Hepatocyte (in vitro differentiated cells): ENCODE measurements at regions not wholly inside any gene's neighbourhood (a gene's known extent, or its start where the extent isn't known, plus 50 kb on each side); places are given as distances from the start of the nearest gene placed in this dataset.

Source experiments
- DNase-seq: peaks from one replicate; pipeline ENCODE4 v3.0.0-alpha.2; 2016; ENCODE audit warnings: low spot score
- H2AFZ ChIP-seq: fragments of 200-600 bp; sonication (generic); 2 replicates; pipeline ENCODE4 v1.6.0; 2016; ENCODE audit warnings: antibody characterized with exemption, mild to moderate bottlenecking
- H3K27ac ChIP-seq: fragments of 200-600 bp; sonication (generic); 2 replicates; pipeline ENCODE4 v1.5.1; 2016; ENCODE audit warnings: mild to moderate bottlenecking
- H3K27me3 ChIP-seq: fragments of 200-600 bp; sonication (generic); 2 replicates; pipeline ENCODE4 v1.6.1; 2016
- H3K36me3 ChIP-seq: fragments of 200-600 bp; sonication (generic); replicated peaks from 2 replicates; pipeline ENCODE4 v1.5.1; 2016; ENCODE audit warnings: low read depth; ENCODE audit not compliant: insufficient read depth
- H3K4me1 ChIP-seq: fragments of 200-600 bp; sonication (generic); 2 replicates; pipeline ENCODE4 v1.5.1; 2016; ENCODE audit warnings: mild to moderate bottlenecking, moderate library complexity; ENCODE audit not compliant: insufficient read depth
- H3K4me2 ChIP-seq: fragments of 200-600 bp; sonication (generic); 2 replicates; pipeline ENCODE4 v1.6.0; 2016
- H3K4me3 ChIP-seq: fragments of 200-600 bp; sonication (generic); 2 replicates; pipeline ENCODE4 v1.5.1; 2016; ENCODE audit warnings: mild to moderate bottlenecking
- H3K79me2 ChIP-seq: fragments of 200-600 bp; sonication (generic); 2 replicates; pipeline ENCODE4 v1.6.0; 2017; ENCODE audit warnings: mild to moderate bottlenecking
- H3K9me2 ChIP-seq: fragments of 200-600 bp; sonication (generic); replicated peaks from 2 replicates; pipeline ENCODE4 v1.6.0; 2017; ENCODE audit warnings: mild to moderate bottlenecking; ENCODE audit not compliant: insufficient read depth
- H3K9me3 ChIP-seq: fragments of 200-600 bp; sonication (generic); 2 replicates; pipeline ENCODE4 v1.5.1; 2016; ENCODE audit warnings: low read depth, mild to moderate bottlenecking
- H4K20me1 ChIP-seq: fragments of 200-600 bp; sonication (generic); 2 replicates; pipeline ENCODE4 v1.6.0; 2016; ENCODE audit warnings: mild to moderate bottlenecking; ENCODE audit not compliant: insufficient read depth, poor library complexity, severe bottlenecking
- EZH2 ChIP-seq: fragments of 200-600 bp; sonication (generic); IDR thresholded peaks from 2 replicates; pipeline ENCODE4 v1.6.1; 2016; ENCODE audit warnings: antibody characterized with exemption, mild to moderate bottlenecking, borderline replicate concordance
- EZH2phosphoT487 ChIP-seq: fragments of 200-600 bp; sonication (generic); IDR thresholded peaks from one replicate; pipeline ENCODE4 v1.6.1; 2018; ENCODE audit warnings: antibody characterized with exemption, mild to moderate bottlenecking, low read depth, moderate library complexity; ENCODE audit not compliant: unreplicated experiment, severe bottlenecking
- WGBS: methylation state at CpG from one replicate; pipeline ENCODE4 v1.1.6; 2016; ENCODE audit warnings: low lambda C conversion rate; ENCODE audit errors: missing lambda C conversion rate; 5-methylcytosine and 5-hydroxymethylcytosine counted together
- TF ChIP-seq, protein P1 (sequence below): fragments of 200-600 bp; sonication (generic); IDR thresholded peaks from 2 replicates; pipeline ENCODE4 v1.5.1; 2016; ENCODE audit warnings: antibody characterized with exemption, mild to moderate bottlenecking; ENCODE audit not compliant: poor library complexity

DNA sequence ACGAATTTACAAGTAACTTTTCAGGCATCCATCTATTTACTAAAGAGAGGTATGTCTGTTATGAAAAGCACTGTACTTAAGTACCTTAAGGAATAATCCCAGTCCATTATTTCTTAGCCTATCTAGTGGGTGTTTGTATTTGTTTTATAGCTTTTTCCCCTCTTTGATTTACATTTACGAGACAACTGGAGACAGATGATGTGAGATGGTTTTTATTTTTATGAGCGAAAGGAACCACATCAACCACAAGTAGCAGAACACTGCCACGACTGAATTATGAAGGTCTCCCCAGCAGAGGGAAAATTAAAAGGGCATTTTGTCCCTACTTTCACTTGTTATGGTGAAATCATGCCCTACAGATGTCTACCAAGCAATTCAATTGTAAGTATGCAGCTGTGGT is 357.8 kb downstream of the NFIB start:
- Histone ChIP-seq H3K27me3 (no peaks in the 10 kb centered on the region), H2AFZ (no peak overlapping the region), H3K4me1 (peaks cover 11% of the 10 kb centered on the region), H3K4me3 (no peak overlapping the region), H3K79me2 (no peaks in the 10 kb centered on the region), H4K20me1 (no peaks in the 10 kb centered on the region), H3K27ac (no peak overlapping the region), H3K36me3 (no peaks in the 10 kb centered on the region), H3K4me2 (no peak overlapping the region), H3K9me3 (no peaks in the 10 kb centered on the region), H3K9me2 (no peaks in the 10 kb centered on the region)
- WGBS: 30% methylated on average over 4 of the region's 4 CpGs
- DNase-seq: no peak
- TF ChIP-seq, protein P1, sequence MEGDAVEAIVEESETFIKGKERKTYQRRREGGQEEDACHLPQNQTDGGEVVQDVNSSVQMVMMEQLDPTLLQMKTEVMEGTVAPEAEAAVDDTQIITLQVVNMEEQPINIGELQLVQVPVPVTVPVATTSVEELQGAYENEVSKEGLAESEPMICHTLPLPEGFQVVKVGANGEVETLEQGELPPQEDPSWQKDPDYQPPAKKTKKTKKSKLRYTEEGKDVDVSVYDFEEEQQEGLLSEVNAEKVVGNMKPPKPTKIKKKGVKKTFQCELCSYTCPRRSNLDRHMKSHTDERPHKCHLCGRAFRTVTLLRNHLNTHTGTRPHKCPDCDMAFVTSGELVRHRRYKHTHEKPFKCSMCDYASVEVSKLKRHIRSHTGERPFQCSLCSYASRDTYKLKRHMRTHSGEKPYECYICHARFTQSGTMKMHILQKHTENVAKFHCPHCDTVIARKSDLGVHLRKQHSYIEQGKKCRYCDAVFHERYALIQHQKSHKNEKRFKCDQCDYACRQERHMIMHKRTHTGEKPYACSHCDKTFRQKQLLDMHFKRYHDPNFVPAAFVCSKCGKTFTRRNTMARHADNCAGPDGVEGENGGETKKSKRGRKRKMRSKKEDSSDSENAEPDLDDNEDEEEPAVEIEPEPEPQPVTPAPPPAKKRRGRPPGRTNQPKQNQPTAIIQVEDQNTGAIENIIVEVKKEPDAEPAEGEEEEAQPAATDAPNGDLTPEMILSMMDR: no peak
- peak; percentile 88 for TF ChIP-seq EZH2phosphoT487

DNA sequence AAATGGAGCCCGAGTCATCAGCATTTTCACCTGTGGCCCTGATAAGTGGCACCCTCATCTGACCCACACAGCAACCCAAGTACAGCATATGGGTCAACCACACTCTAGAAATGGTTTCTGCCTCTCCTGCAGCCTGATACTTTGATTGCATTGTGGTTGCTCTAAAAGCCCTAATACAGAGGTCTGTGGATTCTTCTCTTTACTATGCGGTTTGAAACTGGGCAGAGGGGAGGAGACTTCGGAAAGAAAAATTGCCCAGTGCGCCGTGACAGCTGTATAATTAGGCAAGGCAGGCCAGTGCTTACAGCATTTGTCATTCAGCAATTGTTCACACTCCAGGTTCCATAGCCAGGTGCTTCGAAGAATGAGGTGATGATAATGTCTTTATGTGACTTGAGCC is 361.0 kb downstream of the NFIB start:
- WGBS: 83% methylated on average over 6 of the region's 6 CpGs
- no peak for TF ChIP-seq EZH2
- TF ChIP-seq, protein P1: no peak
- TF ChIP-seq EZH2phosphoT487: no peak
- Histone ChIP-seq H3K27ac (no peak overlapping the region), H3K4me3 (no peak overlapping the region), H4K20me1 (no peaks in the 10 kb centered on the region), H3K27me3 (no peaks in the 10 kb centered on the region), H3K9me3 (no peaks in the 10 kb centered on the region), H3K4me1 (peaks cover 11% of the 10 kb centered on the region), H2AFZ (no peak overlapping the region), H3K9me2 (no peaks in the 10 kb centered on the region), H3K4me2 (no peak overlapping the region), H3K36me3 (no peaks in the 10 kb centered on the region), H3K79me2 (no peaks in the 10 kb centered on the region)
- no peak for DNase-seq

DNA sequence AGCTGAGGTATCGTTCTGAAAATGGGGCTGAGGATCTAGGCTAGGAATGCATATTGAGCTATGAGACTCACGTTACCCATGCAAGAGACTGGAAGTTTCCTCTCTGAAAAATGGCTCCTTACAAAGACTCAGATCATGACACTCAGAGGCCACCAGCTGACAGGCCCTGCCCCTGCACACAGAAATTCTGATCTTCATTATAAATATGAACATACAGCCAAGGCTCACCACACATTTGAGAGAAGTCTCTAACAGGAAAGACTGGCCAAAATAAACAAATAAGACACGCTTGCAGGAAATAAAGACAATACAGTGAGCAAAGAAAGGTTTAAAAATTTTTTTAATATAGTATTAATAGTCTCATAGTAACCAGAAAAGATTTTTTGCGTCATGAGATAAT is 365.9 kb downstream of the NFIB start:
- no peaks in the 10 kb centered on the region for H3K36me3 ChIP-seq
- no peak for DNase-seq
- no peaks in the 10 kb centered on the region for H3K9me3 ChIP-seq
- 88% methylated on average over 4 of the region's 4 CpGs for WGBS
- H3K4me3 ChIP-seq: no peak overlapping the region
- no peaks in the 10 kb centered on the region for H4K20me1 ChIP-seq
- TF ChIP-seq, protein P1: no peak
- no peak for TF ChIP-seq EZH2phosphoT487
- no peak for TF ChIP-seq EZH2
- H3K9me2 ChIP-seq: no peaks in the 10 kb centered on the region
- H3K27ac ChIP-seq: no peak overlapping the region
- H3K4me2 ChIP-seq: no peak overlapping the region
- no peaks in the 10 kb centered on the region for H3K4me1 ChIP-seq
- H2AFZ ChIP-seq: no peak overlapping the region
- no peaks in the 10 kb centered on the region for H3K79me2 ChIP-seq
- H3K27me3 ChIP-seq: no peaks in the 10 kb centered on the region

DNA sequence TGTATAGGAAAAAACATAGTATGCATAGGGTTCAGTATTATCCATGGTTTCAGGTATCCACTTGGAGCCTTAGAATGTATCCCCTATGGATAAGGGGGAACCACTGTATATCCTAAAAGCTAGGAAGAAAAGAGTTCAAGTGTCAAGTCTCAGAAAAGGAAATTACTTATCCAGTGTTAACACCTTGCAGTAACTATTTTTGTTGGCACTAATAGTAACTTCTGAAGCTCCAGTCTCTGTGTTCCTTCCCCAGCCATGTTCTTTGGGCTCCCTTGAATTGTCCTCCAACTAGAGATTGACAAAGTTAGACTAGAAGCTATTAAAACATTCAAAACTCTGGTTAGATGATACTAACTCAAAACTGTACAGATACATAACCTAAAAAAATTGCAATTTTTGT is 370.8 kb downstream of the NFIB start:
- Histone ChIP-seq H3K4me2 (no peak overlapping the region), H3K79me2 (no peaks in the 10 kb centered on the region), H3K27me3 (no peaks in the 10 kb centered on the region), H3K36me3 (no peaks in the 10 kb centered on the region), H2AFZ (no peak overlapping the region), H3K27ac (no peak overlapping the region), H3K4me3 (no peak overlapping the region), H4K20me1 (no peaks in the 10 kb centered on the region), H3K9me3 (no peaks in the 10 kb centered on the region), H3K9me2 (no peaks in the 10 kb centered on the region), H3K4me1 (peaks cover 4% of the 10 kb centered on the region)
- TF ChIP-seq EZH2phosphoT487: no peak
- TF ChIP-seq, protein P1: no peak
- DNase-seq: no peak
